DOHH2 (cell line): ENCODE measurements at regions not wholly inside any gene's neighbourhood (a gene's known extent, or its start where the extent isn't known, plus 50 kb on each side); places are given as distances from the start of the nearest gene placed in this dataset.

ENCODE experiments used
- CTCF ChIP-seq: fragments of 200-600 bp; sonication (generic); IDR thresholded peaks from one replicate; pipeline ENCODE4 v1.5.1; 2014; ENCODE audit warnings: antibody characterized with exemption, mild to moderate bottlenecking, low read depth, low read length; ENCODE audit not compliant: poor library complexity, severe bottlenecking
- EZH2phosphoT487 ChIP-seq: fragments of 200-600 bp; sonication (generic); IDR thresholded peaks from 2 replicates; pipeline ENCODE4 v1.6.1; 2017; ENCODE audit warnings: borderline replicate concordance, mild to moderate bottlenecking, antibody characterized with exemption, low read length, moderate library complexity, mixed read lengths

GRCh38 chr22:34851918-34852662 is 213.9 kb upstream of the ISX start:
- TF ChIP-seq CTCF (no peak), EZH2phosphoT487 (no peak)
